SK-N-SH (cell line): ENCODE measurements at regions not wholly inside any gene's neighbourhood (a gene's known extent, or its start where the extent isn't known, plus 50 kb on each side); places are given as distances from the start of the nearest gene placed in this dataset.

Experiments
- CTCF ChIA-PET: fragments of 300-600, 350-600 bp; formaldehyde crosslinking; extraction: SDS; loops from one replicate; lab custom pipeline; 2021; lab: Yijun Ruan, JAX
- POLR2A ChIA-PET: fragments of 350-600 bp; sonication (Branson Sonifier 250); formaldehyde crosslinking; extraction: SDS; loops from one replicate; lab custom pipeline; 2020; ENCODE audit warnings: antibody characterized with exemption, inconsistent platforms; lab: Yijun Ruan, JAX
- DNase-seq: peaks from one replicate; pipeline ENCODE4 v3.0.0; 2012
- H2AFZ ChIP-seq: fragments of 200-600 bp; sonication (generic); 2 replicates; pipeline ENCODE4 v1.8.1; 2016; ENCODE audit warnings: antibody characterized with exemption, mild to moderate bottlenecking, low read depth
- H3F3A ChIP-seq: fragments of 200-600 bp; sonication (generic); replicated peaks from 2 replicates; pipeline ENCODE3; 2016; ENCODE audit warnings: antibody characterized with exemption, mild to moderate bottlenecking; ENCODE audit not compliant: insufficient read depth
- H3K27ac ChIP-seq, 2 experiments: fragments of 200-500 bp in 1 of 2; fragments of 200-600 bp in 1 of 2; sonication (Bioruptor generic) in 1 of 2; sonication (generic), shearing (Covaris generic) in 1 of 2; 2 replicates each; pipeline versions ENCODE4 v1.5.1 to v1.6.1; 2014 to 2016; ENCODE audit warnings: low read depth in 2 of 2, inconsistent platforms in 1 of 2, low read length in 1 of 2, mild to moderate bottlenecking in 1 of 2, mixed read lengths in 1 of 2
- H3K27me3 ChIP-seq: fragments of 200-600 bp; sonication (generic), shearing (Covaris generic); 2 replicates; pipeline ENCODE4 v1.6.1; 2016; ENCODE audit warnings: mixed run types; ENCODE audit not compliant: insufficient read depth
- H3K36me3 ChIP-seq, 2 experiments: fragments of 200-500 bp in 1 of 2; fragments of 200-600 bp in 1 of 2; sonication (Bioruptor generic) in 1 of 2; sonication (generic) in 1 of 2; replicated peaks in 1 of 2; 2 replicates each; pipeline versions ENCODE3 to v1.5.1; 2014 to 2016; ENCODE audit warnings: low read length in 1 of 2, mild to moderate bottlenecking in 1 of 2; ENCODE audit not compliant: insufficient read depth in 2 of 2, control insufficient read depth in 1 of 2
- H3K4me1 ChIP-seq, 2 experiments: fragments of 200-500 bp in 1 of 2; fragments of 200-600 bp in 1 of 2; sonication (Bioruptor generic) in 1 of 2; sonication (generic), shearing (Covaris generic) in 1 of 2; 2 replicates each; pipeline versions ENCODE4 v1.5.1 to v1.6.1; 2014 to 2016; ENCODE audit warnings: low read depth in 1 of 2, low read length in 1 of 2, mixed run types in 1 of 2; ENCODE audit not compliant: insufficient read depth in 2 of 2, control insufficient read depth in 1 of 2
- H3K4me2 ChIP-seq: fragments of 200-600 bp; sonication (generic), shearing (Covaris generic); 2 replicates; pipeline ENCODE4 v1.6.1; 2017; ENCODE audit warnings: mixed run types
- H3K4me3 ChIP-seq, 2 experiments: fragments of 200-500 bp in 1 of 2; fragments of 200-600 bp in 1 of 2; sonication (Bioruptor generic) in 1 of 2; sonication (generic), shearing (Covaris generic) in 1 of 2; 2 replicates each; pipeline versions ENCODE4 v1.5.1 to v1.8.1; 2014 to 2016; ENCODE audit warnings: low read depth in 2 of 2, inconsistent platforms in 1 of 2, low read length in 1 of 2, mild to moderate bottlenecking in 1 of 2, mixed read lengths in 1 of 2, moderate library complexity in 1 of 2
- H3K79me2 ChIP-seq: fragments of 200-600 bp; sonication (generic); 2 replicates; pipeline ENCODE4 v1.8.1; 2017; ENCODE audit warnings: mild to moderate bottlenecking; ENCODE audit not compliant: insufficient read depth
- H3K9ac ChIP-seq: fragments of 200-600 bp; sonication (generic); 2 replicates; pipeline ENCODE4 v1.6.1; 2017; ENCODE audit warnings: mixed run types
- H3K9me2 ChIP-seq: fragments of 200-600 bp; sonication (generic); 2 replicates; pipeline ENCODE4 v1.6.1; 2017; ENCODE audit warnings: mixed run types
- H3K9me3 ChIP-seq: fragments of 200-600 bp; sonication (generic); 2 replicates; pipeline ENCODE4 v1.6.1; 2017; ENCODE audit warnings: mixed run types, mild to moderate bottlenecking, moderate library complexity
- H4K20me1 ChIP-seq: fragments of 200-600 bp; sonication (generic); 2 replicates; pipeline ENCODE4 v1.6.1; 2017; ENCODE audit warnings: mild to moderate bottlenecking, mixed run types; ENCODE audit not compliant: insufficient read depth
- EZH2phosphoT487 ChIP-seq: fragments of 200-600 bp; sonication (generic); IDR thresholded peaks from 2 replicates; pipeline ENCODE4 v1.6.1; 2017; ENCODE audit warnings: low read depth, mixed run types, mild to moderate bottlenecking, antibody characterized with exemption, moderate library complexity, borderline replicate concordance
- FOSL2 ChIP-seq: IDR thresholded peaks from 2 replicates; pipeline ENCODE4 v1.4.0; 2012; ENCODE audit warnings: low read depth, mild to moderate bottlenecking, moderate library complexity, borderline replicate concordance
- JUND ChIP-seq: IDR thresholded peaks from 2 replicates; pipeline ENCODE4 v1.4.0; 2012
- MEF2A ChIP-seq: IDR thresholded peaks from 2 replicates; pipeline ENCODE4 v1.4.0; 2012; ENCODE audit warnings: low read depth, borderline replicate concordance
- POLR2AphosphoS5 ChIP-seq: IDR thresholded peaks from 2 replicates; pipeline ENCODE4 v1.6.1; 2012; ENCODE audit warnings: low read depth, low read length
- RAD21 ChIP-seq: IDR thresholded peaks from 2 replicates; pipeline ENCODE4 v1.6.1; 2012; ENCODE audit warnings: mild to moderate bottlenecking, low read length
- RXRA ChIP-seq: IDR thresholded peaks from 2 replicates; pipeline ENCODE4 v1.4.0; 2012; ENCODE audit warnings: low read depth, mild to moderate bottlenecking, borderline replicate concordance
- SIN3A ChIP-seq: IDR thresholded peaks from 2 replicates; pipeline ENCODE4 v1.6.1; 2012; ENCODE audit warnings: low read depth, mild to moderate bottlenecking, low read length, moderate library complexity, borderline replicate concordance
- SMC3 ChIP-seq: IDR thresholded peaks from 2 replicates; pipeline ENCODE4 v1.6.1; 2012; ENCODE audit warnings: low read depth, low read length, improper control_type of control experiment
- TCF12 ChIP-seq: IDR thresholded peaks from 2 replicates; pipeline ENCODE4 v1.4.0; 2012
- TEAD4 ChIP-seq: IDR thresholded peaks from 2 replicates; pipeline ENCODE4 v1.4.0; 2012; ENCODE audit warnings: mild to moderate bottlenecking, borderline replicate concordance; ENCODE audit not compliant: insufficient read depth
- WGBS: methylation state at CpG from one replicate; pipeline ENCODE4 v1.1.6; 2017; ENCODE audit warnings: low lambda C conversion rate; 5-methylcytosine and 5-hydroxymethylcytosine counted together
- TF ChIP-seq, protein P1 (sequence below): IDR thresholded peaks from 2 replicates; pipeline ENCODE4 v1.4.0; 2012; ENCODE audit warnings: low read depth, borderline replicate concordance
- TF ChIP-seq, protein P2 (sequence below): IDR thresholded peaks from 2 replicates; pipeline ENCODE4 v1.6.1; 2012; ENCODE audit warnings: mild to moderate bottlenecking, low read depth, low read length, moderate library complexity
- TF ChIP-seq, protein P3 (sequence below): IDR thresholded peaks from 2 replicates; pipeline ENCODE4 v1.4.0; 2012; ENCODE audit warnings: low read depth

DNA sequence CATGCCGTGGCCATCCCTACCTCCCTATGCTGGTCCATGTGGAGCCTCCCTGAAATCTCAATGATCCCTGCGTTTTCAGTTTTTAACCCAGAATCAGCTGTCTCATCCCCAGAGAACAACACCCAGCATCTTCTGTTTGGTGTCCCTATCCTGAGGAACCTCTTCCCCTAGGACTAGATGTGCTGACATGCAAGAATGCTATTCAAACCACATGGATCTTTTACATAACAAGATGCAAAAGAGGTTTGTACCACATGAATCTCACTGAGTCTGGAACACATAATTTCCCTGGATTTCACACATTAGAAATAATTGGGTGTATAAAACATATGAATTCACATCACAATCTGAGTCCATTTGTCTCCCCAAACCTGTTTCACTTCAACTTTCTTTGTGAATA is 174.6 kb upstream of the NECTIN3 start:
- H3K36me3 ChIP-seq, result no peaks in the 10 kb centered on the region
- no peak for DNase-seq
- no peaks in the 10 kb centered on the region for H4K20me1 ChIP-seq
- H3K9ac ChIP-seq, result no peak overlapping the region
- no peaks in the 10 kb centered on the region for H3K79me2 ChIP-seq
- WGBS, result 54% methylated on average over 2 of the region's 2 CpGs
- no peaks in the 10 kb centered on the region for H3K9me2 ChIP-seq
- no peak overlapping the region for H3K4me2 ChIP-seq
- H3K27me3 ChIP-seq, result no peaks in the 10 kb centered on the region
- H3K4me1 ChIP-seq, result no peaks in the 10 kb centered on the region
- H3K9me3 ChIP-seq, result no peaks in the 10 kb centered on the region
- no peaks in the 10 kb centered on the region for H3F3A ChIP-seq
- no peak overlapping the region for H2AFZ ChIP-seq
- H3K4me3 ChIP-seq, result no peak overlapping the region
- H3K27ac ChIP-seq, result no peak overlapping the region
- ChIA-PET CTCF (interaction anchor here (1.1 kb wide), 1 partner anchor 24 kb away, joined by 3 read pairs; no protein-coding TSS in a partner anchor), POLR2A (no interaction called here)
- TF ChIP-seq TCF12, result no peak
- TF ChIP-seq SMC3, result no peak
- no peak for TF ChIP-seq FOSL2
- TF ChIP-seq EZH2phosphoT487, result no peak
- TF ChIP-seq, protein P1, sequence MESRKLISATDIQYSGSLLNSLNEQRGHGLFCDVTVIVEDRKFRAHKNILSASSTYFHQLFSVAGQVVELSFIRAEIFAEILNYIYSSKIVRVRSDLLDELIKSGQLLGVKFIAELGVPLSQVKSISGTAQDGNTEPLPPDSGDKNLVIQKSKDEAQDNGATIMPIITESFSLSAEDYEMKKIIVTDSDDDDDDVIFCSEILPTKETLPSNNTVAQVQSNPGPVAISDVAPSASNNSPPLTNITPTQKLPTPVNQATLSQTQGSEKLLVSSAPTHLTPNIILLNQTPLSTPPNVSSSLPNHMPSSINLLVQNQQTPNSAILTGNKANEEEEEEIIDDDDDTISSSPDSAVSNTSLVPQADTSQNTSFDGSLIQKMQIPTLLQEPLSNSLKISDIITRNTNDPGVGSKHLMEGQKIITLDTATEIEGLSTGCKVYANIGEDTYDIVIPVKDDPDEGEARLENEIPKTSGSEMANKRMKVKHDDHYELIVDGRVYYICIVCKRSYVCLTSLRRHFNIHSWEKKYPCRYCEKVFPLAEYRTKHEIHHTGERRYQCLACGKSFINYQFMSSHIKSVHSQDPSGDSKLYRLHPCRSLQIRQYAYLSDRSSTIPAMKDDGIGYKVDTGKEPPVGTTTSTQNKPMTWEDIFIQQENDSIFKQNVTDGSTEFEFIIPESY, result no peak
- no peak for TF ChIP-seq RAD21
- no peak for TF ChIP-seq TEAD4
- no peak for TF ChIP-seq MEF2A
- TF ChIP-seq, protein P2, sequence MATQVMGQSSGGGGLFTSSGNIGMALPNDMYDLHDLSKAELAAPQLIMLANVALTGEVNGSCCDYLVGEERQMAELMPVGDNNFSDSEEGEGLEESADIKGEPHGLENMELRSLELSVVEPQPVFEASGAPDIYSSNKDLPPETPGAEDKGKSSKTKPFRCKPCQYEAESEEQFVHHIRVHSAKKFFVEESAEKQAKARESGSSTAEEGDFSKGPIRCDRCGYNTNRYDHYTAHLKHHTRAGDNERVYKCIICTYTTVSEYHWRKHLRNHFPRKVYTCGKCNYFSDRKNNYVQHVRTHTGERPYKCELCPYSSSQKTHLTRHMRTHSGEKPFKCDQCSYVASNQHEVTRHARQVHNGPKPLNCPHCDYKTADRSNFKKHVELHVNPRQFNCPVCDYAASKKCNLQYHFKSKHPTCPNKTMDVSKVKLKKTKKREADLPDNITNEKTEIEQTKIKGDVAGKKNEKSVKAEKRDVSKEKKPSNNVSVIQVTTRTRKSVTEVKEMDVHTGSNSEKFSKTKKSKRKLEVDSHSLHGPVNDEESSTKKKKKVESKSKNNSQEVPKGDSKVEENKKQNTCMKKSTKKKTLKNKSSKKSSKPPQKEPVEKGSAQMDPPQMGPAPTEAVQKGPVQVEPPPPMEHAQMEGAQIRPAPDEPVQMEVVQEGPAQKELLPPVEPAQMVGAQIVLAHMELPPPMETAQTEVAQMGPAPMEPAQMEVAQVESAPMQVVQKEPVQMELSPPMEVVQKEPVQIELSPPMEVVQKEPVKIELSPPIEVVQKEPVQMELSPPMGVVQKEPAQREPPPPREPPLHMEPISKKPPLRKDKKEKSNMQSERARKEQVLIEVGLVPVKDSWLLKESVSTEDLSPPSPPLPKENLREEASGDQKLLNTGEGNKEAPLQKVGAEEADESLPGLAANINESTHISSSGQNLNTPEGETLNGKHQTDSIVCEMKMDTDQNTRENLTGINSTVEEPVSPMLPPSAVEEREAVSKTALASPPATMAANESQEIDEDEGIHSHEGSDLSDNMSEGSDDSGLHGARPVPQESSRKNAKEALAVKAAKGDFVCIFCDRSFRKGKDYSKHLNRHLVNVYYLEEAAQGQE, result no peak
- no peak for TF ChIP-seq RXRA
- no peak for TF ChIP-seq SIN3A
- no peak for TF ChIP-seq JUND
- no peak for TF ChIP-seq POLR2AphosphoS5
- TF ChIP-seq, protein P3, sequence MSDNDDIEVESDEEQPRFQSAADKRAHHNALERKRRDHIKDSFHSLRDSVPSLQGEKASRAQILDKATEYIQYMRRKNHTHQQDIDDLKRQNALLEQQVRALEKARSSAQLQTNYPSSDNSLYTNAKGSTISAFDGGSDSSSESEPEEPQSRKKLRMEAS, result no peak
- TF ChIP-seq, all 33 proteins: peak for 0
